DMS153 treated with DMSO at 0.1 percent for 48 hours (cell line): ENCODE measurements at regions not wholly inside any gene's neighbourhood (a gene's known extent, or its start where the extent isn't known, plus 50 kb on each side); places are given as distances from the start of the nearest gene placed in this dataset.

Experiments used
- DNase-seq: peaks from one replicate; lab custom pipeline; 2025; ENCODE audit not compliant: unreplicated experiment; lab: John Stamatoyannopoulos, UW

DNA sequence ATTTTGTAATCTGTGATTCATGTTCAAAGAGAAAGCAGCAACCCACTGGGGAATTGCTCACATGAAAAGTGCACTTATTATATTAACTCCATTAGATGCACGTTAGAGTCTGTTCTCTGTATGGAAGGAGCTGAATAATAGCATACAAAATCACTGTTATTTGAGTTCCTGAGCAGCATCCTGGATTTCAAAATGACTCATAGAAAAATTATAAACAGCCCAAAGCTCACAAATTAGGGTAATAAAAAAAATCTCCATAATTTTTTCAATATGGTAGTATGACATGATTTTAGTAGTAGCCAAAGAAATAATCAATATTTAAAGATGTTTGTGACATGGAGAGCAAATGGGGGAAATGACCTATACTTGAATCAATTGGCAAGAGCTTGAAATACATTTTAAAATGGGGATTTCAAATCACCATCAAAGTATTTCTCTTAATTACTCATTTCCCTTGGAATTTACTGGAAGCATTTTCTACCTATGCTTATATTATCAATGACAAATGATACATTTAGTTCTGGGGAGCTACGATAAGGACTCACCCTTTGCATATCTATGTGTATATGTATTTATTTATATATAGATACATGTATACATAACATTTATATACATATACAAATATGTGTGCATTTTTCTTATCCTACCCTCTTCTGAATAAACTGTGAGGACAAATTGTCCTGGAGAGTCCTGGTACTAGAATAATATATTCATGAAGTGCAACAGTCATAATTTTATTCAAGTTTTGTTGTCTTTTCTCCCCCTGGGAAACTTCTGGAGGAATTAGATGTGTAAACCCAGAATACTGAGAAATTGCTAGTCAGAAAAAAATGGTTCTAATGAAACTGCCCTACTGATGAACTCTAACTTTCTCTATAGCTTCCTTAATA, 116.3 kb downstream of the RPL22L1 start:
- no peak for DNase-seq

DNA sequence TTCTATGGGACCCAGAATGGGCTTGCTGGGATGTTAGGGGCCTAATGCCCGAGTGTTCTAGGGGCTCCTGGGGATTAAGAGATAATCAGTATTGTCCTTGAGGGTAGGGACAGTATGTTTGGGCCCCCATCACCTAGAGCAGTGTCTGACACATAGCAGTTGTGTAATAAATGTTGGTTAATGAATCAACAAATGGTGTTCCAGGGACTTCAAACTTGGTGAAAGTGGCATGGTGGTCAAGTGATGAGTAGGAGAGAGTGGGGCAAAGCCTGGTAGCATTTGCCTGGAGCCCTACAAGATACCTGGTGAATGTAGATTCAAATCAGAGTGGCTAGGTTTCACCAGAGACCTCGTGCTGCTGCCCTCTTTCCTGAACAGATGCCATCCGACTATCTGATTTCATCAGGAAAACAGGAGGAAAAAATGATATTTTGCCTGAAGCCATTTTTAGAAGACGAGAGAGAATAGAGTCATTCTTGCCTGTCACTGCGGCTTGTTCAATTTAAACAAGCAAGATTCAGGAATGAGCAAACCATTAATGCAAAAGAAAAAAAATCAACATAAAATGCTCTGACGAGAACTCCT, 117.3 kb downstream of the RPL22L1 start:
- no peak for DNase-seq

DNA sequence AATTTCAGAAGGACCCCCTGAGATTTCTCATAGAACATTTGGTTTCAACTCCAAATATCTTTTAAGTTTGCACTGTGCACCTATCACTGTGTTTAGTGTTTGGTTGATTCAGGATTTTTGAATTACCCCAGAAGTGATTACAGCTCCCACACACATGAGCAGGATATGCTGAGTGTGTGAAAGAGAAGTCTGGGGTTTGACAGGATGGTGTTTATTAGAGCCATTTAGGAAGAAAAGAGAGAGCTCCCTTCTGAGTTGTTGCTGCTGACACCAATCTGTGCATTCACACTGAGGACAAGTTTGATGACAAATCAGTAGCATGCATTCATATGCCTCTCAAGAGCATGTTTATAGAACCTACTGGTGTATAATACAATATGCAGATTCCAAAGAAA, 118.1 kb downstream of the RPL22L1 start:
- DNase-seq: no peak

DNA sequence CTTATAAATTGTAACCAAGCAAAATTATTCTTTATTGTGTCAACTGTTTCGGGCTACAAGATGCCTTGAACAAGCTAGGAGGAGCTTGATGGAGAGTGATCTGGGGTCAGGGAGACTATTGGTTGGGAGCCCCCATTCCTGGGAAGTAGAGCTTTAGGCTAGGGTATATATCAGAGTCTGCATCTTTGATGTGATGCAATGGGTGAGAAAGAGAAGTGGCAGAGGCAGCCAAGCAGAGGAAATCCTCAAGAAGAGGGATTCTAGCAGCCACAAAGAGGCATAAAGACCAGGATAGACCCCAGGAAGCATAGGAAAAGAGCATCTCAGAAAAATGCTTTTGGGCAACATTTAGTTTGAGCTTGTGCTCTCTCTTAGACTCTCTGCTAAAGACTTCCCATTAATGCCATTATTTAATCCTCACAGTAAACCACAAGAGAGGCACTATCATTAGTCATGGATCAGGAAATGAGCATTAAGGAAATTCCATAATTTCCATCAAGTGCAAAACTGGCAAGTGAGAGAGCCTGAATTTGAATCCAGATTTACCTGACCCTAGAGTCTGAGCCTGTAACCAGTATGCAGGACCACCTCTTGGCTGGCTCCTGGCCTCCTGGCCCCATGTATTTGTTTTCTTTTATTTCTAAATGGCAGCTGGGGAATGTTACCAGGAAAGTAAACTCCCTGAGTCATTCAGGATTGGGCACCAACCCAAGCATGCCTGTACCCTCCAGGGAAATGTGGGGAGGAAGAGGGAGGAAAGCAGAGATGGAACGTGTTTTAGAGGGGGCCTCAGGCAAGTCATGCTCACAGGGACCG, 118.7 kb downstream of the RPL22L1 start:
- DNase-seq: no peak

DNA sequence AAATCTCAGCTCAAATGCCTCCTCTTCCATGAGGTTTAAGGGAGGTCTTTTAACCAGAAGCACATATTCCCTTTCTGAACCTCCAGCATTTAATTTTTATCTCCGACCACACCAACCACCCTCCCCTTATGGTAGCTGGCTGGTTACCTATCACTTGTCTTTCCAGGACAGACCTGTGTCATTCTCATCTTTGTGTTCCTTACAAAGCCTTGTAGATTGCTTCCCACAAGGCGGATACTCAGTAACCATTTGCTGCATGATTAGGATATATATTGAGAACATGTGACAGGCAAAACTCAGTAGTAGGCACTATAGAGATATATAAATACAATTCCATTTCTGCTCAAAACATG, 119.5 kb downstream of the RPL22L1 start:
- no peak for DNase-seq

DNA sequence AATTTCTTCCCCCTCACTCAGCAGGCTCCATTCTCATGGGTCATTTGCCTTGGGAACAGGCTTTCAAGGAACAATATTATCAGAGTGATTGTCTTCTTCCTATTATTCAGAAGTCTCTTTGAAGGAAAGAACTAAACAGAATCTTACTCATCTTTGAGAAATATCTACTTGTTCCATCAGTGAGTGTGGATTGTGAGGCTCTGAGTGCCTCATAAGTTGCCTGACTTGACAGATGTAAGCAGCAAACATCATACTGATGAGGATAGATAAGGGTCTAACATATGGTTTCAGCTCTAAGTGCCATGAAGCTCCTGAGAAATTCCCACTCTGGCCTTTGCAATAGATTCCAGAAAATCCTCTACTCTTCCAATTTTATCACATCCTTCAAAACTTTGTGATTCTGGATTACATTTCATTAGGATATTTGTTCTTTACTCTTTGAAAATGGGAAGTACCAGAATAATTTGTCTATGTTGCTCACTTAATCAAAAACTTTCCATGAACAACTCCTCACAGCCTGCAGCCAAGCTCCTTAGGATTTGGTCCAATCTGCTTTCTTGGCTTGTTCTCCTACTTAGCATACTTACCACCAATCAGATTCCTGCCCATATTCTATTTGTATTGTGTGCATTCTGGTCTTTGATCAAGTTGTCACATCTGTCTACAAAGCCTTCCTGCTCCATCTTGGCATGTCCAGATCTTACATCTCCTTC, 120.1 kb downstream of the RPL22L1 start:
- DNase-seq: no peak

DNA sequence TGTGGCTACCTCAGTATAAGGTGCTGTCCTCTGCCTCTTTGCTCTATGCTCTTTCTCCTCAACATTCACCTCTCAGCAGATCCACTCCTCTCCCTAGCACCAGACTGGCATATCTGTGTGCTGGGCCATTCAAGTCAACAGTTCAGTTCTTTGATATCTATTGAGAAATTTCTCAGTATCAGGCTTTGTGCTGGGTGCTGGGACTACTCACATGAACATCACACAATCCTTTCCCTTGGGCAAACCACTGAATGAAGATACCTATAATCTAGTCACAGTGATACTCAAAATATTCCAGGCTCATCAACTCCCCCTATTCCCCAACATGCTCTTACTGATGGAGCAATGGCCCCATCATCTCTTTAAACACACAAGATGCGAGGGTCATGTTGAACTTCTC, 120.8 kb downstream of the RPL22L1 start:
- DNase-seq: no peak

DNA sequence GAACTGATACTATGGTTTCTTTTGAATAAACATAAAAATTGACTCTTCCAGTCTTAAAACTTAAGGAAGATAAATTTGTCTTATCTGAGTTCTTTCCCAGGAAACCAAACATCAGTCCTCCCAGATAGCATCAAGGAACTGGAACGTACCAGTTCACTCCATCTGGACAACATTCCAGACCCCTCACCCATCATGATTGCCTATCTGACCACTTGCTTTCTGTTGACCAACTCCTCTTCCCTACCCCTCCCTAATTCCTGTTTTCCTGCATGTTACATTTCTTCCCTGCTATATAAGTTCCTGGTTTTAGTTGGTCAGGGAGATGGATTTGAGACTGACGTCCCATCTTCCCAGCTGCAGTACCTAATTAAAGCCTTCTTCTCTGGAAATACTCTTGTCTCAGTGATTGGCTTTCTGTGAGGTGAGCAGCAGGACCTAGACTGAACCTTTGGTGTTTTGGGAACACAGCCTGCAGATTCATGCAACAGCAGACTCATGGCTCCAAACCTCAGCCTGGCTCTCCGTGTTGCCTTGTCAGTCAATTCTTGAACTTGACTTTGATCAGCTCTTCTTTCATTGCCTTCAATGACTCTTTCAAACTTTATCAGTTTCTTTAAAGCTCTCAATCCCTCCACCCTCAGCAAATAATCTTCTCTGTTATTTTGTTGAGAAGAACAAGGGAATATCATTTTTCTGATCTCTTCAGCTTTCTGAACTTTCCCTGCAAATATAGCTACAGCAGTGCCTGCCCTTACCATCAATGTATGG, 123.6 kb downstream of the RPL22L1 start:
- DNase-seq: no peak

DNA sequence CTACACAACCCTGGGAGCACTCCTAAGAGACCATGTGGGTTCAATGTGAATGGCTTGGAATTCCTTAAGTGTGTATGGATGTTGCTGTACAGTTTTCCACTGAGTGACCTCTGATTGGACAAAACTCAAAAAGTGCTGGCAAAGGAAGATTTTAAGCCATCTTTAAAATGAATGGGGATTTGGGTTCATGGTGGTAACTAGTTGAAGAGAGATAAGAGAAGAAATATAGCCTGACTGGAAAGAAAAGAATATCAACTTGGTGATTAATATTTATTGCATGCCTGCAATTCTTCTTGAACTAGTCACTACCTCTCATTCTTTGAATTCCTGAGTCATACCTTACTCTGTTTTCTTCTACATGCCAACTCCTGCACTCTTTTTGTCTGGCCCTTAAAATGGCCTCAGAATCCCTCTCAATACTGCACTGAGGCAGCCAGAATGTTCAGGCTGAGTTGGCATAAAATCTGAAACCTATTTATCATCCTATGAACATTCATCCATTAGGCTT, 124.7 kb downstream of the RPL22L1 start:
- no peak for DNase-seq

DNA sequence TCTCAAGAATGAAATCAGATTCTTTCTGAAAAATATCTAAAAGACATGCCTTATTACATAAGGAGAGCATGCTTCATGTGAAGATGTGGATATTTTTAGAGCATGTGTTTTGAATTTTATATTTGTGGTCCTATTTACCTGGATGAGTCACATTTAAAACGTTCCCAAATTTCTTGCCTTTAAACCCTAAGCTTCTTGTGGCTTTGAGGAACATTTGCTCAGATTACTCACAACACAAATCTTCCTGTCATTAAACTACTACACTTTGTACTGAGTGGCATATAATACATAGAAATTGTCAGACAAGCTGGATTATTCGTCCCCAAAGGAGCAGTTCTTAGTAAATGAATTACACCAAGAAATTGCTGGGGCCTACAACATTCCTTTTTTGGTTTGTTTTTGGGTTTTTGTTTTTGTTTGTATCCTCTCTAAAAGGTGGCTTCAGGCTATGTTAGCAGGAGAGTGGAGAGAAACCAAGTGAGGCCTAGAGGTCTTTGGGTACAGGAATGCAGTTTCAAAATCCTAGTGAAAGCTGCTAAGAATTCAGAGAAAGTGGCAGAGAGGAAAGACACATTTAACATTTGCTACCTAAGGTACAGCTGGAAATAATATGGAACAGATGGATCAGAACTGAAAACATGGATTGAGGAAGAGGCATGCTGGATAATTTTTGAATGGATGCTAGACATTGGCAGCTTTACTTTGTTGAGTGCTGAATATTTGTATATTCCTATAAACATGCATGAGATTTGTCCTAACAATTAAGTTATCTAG, 128.1 kb downstream of the RPL22L1 start:
- DNase-seq: no peak

DNA sequence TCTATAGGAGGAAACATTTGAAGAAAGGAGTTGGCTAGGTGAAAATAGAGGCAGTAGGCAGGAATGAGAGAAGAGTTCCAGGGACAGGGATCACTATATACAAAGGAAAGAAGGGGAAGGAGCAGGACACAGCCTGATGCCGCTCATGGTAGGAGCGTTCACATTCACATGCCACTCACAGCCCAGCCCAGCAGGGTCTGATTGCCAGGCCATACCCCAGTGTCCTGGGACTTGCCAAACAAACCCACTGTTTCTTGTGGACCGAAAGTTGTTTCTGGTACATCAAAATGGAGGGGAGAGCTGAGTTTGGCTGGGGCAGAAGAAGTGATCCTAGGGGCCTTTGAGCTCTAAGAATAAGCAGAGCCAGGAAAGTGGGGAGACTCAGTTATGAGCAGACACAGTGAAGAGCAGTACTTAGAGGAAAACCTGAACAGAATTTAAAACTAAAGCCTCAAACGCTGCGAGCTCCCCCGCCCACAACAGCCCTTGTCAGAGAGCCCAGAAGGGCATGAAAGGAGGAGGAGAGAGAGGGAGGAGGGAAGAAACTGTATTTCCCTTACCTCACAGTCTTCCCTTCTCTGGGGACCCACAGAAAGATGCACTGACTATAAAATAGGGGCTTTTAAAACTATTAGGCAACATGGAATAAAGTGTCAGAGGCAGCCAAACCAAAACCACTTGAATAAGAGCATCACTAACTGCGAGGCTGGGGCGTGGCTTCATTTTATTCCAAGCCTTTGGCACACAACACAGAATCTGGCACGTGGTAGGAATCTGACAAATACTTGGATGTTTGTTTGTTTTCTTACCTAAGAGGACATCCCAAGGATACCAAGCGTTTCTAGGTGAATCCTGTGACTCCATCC, 129.0 kb downstream of the RPL22L1 start:
- no peak for DNase-seq

DNA sequence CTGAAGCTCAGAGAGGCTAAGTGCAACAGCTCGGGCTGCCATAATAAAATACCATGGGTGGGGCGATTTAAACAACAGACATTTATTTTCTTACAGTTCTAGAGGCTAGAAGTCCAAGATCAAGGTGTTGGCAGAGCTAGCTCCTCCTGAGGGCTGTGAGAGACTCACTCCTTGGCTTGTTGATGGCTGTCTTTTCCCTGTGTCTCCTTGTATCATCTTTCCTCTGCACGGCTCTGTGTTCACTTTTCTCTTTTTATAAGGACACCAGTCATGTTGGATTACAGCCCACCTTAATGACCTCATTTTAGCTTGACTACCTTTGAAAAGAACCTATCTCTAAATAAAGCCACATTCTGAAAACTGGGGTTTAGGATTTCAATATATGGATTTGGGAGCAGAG, 129.7 kb downstream of the RPL22L1 start:
- DNase-seq: no peak

DNA sequence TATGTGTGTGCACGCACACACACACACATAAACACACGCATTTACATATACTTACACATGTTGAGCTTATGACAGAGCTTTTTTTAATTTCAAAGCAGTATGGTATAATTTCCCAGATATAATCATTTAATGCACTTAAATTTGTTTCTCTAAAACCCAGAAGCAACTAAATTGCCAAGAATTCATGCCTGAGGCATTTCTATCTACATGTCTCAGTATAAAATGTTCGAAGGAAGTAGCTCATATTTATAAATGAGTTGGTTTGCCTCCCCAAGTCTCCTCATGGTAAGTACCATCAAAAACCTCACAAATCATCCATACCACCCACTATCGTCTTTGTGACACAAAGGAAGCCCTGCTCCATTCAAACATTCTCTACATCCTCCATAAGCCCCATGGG, 130.6 kb downstream of the RPL22L1 start:
- no peak for DNase-seq

DNA sequence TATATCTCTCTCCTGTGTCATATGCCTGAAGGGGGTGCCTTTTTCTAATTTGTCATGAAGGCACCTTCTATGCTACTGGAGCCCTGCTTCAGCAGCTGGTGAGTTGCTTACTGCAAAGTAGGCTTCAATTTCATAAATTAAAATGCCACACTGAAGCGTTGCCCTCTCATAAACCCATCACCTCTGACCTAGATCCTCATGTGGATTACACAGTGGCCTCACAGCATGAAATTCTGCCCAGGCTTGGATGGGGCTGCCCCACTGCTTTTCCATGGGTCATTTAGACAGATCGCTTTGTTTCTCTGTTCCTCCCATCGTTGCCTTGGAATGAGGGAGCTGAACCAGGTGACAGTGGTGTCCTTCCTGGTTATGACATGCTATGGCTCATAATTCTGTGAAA, 131.2 kb downstream of the RPL22L1 start:
- no peak for DNase-seq

DNA sequence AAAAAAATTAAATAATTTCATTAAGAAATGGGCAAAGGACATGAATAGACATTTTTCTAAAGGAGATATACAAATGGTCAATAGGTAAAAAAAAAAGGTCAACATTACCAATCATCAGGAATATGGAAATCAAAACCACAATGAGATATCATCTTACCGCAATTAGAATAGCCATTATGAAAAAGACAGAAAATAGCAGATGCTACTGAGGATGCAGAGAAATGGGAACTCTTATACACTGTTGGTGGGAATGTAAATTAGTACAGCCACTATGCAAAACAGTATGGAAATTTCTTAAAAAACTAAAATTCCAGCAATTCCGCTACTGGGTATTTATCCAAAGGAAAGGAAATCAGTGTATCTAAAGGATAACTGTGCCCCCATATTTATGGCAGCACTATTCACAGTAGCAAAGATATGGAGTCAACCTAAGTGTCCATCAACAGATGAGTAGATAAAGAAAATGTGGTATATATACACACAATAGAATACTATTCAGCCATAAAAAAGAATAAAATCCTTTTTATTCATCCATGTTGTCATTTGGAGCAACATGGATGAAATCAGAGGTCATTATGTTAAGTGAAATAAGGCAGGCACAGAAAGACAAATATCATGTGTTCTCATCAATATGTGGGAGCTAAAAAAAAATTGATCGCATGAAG, 132.4 kb downstream of the RPL22L1 start:
- no peak for DNase-seq

DNA sequence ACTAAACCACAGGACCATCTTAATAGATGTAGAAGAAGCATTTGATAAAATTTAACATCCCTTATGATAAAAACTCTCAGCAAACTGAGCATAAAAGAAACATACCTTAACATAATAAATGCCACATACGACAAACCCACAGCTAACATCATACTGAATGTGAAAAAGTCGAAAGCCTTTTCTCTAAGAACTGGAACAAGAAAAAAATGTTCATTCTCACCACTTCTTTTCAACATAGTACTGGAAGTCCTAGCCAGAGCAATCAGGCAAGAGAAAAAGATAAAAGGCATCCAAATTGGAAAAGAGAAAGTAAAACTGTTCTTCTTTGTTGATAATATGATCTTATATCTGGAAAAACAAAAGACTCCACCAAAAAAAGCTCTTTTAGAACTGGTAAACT, 134.2 kb downstream of the RPL22L1 start:
- DNase-seq: no peak

DNA sequence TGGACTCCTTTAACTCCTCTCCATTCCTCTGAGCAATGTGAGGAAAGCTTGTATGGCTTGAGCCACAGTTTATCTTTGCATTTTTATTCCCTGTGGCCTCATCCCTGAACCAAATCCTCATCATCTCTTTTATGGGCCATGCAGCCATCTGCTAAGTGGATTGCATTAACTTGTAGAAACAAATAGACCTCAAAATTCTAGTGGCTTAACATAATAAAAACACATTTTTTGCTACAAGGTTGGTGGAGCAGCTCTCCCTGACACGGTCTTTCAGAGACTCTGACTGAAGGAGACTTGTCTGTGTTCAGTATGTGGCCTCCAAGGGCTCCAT, 135.3 kb downstream of the RPL22L1 start:
- DNase-seq: no peak

DNA sequence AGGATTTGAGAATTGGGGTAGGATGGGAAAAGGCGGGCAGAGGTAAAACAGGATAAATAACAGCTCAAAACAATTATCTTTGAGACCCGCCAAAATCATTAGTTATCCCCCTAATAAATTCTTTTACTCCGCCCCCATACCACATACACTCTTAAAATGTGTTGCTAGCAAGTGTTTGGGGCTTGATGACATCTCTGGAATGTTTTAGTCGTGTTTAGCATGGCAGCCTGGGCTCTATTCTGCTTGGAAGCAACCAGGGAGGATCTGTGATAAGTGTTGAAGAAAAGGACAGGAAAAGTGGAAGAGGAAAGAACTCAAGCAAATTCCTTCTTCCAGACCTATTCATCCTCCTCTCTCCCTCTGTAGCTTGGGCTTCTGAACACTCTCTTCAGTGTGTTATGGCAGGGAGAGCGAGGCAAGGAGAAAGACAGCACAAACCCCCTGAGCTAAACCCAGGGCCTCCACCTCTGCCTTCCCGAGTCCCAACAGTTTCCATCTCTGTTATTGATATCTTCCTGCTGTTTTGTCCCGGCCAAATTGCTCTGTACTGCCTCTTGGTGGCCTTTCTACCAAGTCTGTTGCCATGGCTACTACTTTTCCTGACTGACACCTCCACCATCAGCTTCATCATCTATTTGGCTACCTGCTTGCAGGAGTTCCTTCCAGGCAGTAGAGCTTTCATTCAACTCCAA, 135.8 kb downstream of the RPL22L1 start:
- no peak for DNase-seq
